ENCODE measurements at regions not wholly inside any gene's neighbourhood (a gene's known extent, or its start where the extent isn't known, plus 50 kb on each side); places are given as distances from the start of the nearest gene placed in this dataset.

DNA sequence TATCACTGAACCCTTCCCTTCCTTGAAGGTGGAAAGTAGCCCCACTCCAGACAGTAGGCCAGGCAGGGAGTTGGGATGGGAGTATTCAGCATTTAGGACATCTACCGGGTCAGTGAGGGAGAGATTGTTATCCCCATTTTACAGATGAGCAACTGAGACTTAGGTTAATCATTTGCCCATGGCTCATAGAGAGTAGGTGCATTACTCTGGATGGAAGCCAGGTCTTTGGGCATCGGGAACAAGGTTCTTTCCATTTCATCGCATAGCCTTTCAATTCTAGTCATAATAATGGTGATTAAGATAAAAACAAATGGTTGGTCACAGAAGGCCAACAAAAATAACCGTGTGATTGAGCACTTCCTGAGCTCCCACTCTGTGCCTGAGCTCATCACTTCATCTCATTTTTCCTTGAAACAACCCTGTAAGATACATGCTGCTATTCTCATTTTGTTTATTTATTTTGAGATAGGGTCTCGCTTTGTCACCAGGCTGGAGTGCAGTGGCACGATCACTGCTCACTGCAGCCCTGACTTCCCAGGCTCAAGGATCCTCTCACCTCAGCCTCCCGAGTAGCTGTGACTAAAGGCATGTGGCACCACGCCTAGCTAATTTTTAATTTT is 64.8 kb downstream of the NAV1 start:
- TF ChIP-seq, protein P1, sequence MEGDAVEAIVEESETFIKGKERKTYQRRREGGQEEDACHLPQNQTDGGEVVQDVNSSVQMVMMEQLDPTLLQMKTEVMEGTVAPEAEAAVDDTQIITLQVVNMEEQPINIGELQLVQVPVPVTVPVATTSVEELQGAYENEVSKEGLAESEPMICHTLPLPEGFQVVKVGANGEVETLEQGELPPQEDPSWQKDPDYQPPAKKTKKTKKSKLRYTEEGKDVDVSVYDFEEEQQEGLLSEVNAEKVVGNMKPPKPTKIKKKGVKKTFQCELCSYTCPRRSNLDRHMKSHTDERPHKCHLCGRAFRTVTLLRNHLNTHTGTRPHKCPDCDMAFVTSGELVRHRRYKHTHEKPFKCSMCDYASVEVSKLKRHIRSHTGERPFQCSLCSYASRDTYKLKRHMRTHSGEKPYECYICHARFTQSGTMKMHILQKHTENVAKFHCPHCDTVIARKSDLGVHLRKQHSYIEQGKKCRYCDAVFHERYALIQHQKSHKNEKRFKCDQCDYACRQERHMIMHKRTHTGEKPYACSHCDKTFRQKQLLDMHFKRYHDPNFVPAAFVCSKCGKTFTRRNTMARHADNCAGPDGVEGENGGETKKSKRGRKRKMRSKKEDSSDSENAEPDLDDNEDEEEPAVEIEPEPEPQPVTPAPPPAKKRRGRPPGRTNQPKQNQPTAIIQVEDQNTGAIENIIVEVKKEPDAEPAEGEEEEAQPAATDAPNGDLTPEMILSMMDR (IDR thresholded peaks at IDR 0.05): no peak
- no peak for TF ChIP-seq POLR2AphosphoS5 (IDR thresholded peaks at IDR 0.05)
